Testis (tissue), 2 donors: ENCODE measurements at regions not wholly inside any gene's neighbourhood (a gene's known extent, or its start where the extent isn't known, plus 50 kb on each side); places are given as distances from the start of the nearest gene placed in this dataset.
"Not testable (repeated sequence)": the region's sequence is repeated elsewhere in the genome, so short reads cannot be mapped to it uniquely, and the experiment has no call there.

Experiments used
- DNase-seq: peaks from one replicate; pipeline ENCODE4 v3.0.0-alpha.2; 2019
- H3K27ac ChIP-seq, 2 donors: fragments of 200-600 bp; sonication (generic); one replicate each; pipeline ENCODE4 v1.5.1; 2019
- H3K27me3 ChIP-seq: fragments of 200-600 bp; sonication (generic); one replicate; pipeline ENCODE4 v1.5.1; 2019
- H3K36me3 ChIP-seq: fragments of 200-600 bp; sonication (generic); one replicate; pipeline ENCODE4 v1.5.1; 2017; ENCODE audit warnings: low read depth; ENCODE audit errors: missing control alignments
- H3K4me1 ChIP-seq: fragments of 200-600 bp; sonication (generic); one replicate; pipeline ENCODE4 v1.5.1; 2019
- H3K4me3 ChIP-seq, 2 donors: fragments of 200-600 bp; sonication (generic); one replicate each; pipeline ENCODE4 v1.5.1; 2017 to 2019
- H3K9me3 ChIP-seq: fragments of 200-600 bp; sonication (generic); one replicate; pipeline ENCODE4 v1.5.1; 2017
- POLR2A ChIP-seq: fragments of 450-650 bp; IDR thresholded peaks from one replicate; pipeline ENCODE4 v1.6.1; 2017; ENCODE audit warnings: antibody characterized with exemption, mild to moderate bottlenecking, moderate library complexity
- WGBS, 2 donors: methylation state at CpG; one replicate each; pipeline ENCODE4 v1.1.5; 2018; 5-methylcytosine and 5-hydroxymethylcytosine counted together
- intact Hi-C: fragments of 100-400 bp; cut with DNase I; formaldehyde crosslinking; loops from one replicate; pipeline ENCODE4 v1.15.1; 2023; ENCODE audit warnings: low total_unique reads
- TF ChIP-seq, protein P1 (sequence below), 3 experiments: fragments of 450-650 bp in 2 of 3; fragments of 200-600 bp in 1 of 3; sonication (generic) in 1 of 3; IDR thresholded peaks; one replicate each; pipeline ENCODE4 v1.5.1; 2016 to 2019; ENCODE audit warnings: antibody characterized with exemption in 3 of 3, mild to moderate bottlenecking in 2 of 3, moderate library complexity in 1 of 3

DNA sequence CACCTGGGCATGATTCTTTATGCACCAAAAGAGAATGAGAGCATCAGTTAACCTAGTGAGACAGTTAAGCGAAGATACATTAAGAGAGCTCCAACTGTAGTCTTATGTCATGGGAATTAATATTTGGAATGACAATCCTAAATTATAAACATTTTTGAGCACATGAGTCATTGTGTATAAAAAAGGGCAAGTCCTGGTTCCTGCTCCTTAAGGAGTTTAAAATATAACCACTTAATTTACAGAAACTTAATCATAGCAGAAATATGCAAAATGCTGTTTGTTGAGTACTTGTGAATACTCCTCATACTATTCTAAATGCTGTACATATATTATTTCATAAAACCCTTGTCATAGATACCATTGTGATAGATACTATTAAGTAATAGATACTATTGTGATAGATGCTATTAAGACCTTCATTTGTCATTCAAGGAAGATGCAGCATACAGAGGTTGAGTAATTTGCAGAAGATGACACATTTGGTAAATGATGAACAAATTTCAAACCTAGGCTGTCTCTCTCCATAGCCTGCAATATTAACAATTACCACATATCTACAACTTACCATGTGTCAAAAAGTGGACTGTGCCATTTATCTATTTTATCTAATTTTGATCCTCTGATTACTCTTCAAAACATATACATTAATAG is 301.0 kb downstream of the TBC1D4 start:
- no peak overlapping the region for H3K27ac ChIP-seq
- DNase-seq, result no peak
- H3K27me3 ChIP-seq, result no peaks in the 10 kb centered on the region
- intact Hi-C loops, result no loop called here
- H3K4me3 ChIP-seq, result no peak overlapping the region
- TF ChIP-seq, protein P1, sequence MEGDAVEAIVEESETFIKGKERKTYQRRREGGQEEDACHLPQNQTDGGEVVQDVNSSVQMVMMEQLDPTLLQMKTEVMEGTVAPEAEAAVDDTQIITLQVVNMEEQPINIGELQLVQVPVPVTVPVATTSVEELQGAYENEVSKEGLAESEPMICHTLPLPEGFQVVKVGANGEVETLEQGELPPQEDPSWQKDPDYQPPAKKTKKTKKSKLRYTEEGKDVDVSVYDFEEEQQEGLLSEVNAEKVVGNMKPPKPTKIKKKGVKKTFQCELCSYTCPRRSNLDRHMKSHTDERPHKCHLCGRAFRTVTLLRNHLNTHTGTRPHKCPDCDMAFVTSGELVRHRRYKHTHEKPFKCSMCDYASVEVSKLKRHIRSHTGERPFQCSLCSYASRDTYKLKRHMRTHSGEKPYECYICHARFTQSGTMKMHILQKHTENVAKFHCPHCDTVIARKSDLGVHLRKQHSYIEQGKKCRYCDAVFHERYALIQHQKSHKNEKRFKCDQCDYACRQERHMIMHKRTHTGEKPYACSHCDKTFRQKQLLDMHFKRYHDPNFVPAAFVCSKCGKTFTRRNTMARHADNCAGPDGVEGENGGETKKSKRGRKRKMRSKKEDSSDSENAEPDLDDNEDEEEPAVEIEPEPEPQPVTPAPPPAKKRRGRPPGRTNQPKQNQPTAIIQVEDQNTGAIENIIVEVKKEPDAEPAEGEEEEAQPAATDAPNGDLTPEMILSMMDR (IDR thresholded peaks at IDR 0.05), result no peak
- no peak for TF ChIP-seq POLR2A
- no peaks in the 10 kb centered on the region for H3K4me1 ChIP-seq
- no peaks in the 10 kb centered on the region for H3K36me3 ChIP-seq
- WGBS, 2 donors, result 96% methylated on average over 1 of the region's 1 CpG
- H3K9me3 ChIP-seq, result no peaks in the 10 kb centered on the region

DNA sequence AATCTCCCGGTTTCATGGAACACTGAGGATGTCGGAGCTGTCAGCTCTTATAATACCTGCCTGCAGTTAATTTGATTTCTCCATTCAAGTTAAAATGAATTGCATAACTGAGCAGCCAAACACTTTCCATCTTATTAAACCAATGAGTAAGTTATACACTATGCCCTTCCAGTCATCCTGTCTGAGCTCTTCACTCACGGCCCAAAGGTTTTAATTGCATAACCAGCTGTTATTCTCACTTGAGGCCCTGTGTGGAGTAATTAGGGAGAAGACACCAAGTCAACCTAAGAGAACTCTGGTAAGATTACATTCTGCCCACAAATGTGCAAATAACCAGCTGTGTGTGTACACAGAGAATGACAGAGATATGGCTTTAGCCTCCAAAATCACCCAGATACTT is 303.5 kb downstream of the TBC1D4 start:
- Histone ChIP-seq H3K27me3 (no peaks in the 10 kb centered on the region), H3K4me1 (no peaks in the 10 kb centered on the region), H3K9me3 (no peaks in the 10 kb centered on the region), H3K27ac (no peak overlapping the region), H3K4me3 (no peak overlapping the region), H3K36me3 (no peaks in the 10 kb centered on the region)
- TF ChIP-seq, protein P1 (IDR thresholded peaks at IDR 0.05), result no peak
- no peak for TF ChIP-seq POLR2A
- WGBS, 2 donors, result 90 to 96% methylated on average over 3 of the region's 3 CpGs
- DNase-seq, result no peak
- intact Hi-C loops, result no loop called here

DNA sequence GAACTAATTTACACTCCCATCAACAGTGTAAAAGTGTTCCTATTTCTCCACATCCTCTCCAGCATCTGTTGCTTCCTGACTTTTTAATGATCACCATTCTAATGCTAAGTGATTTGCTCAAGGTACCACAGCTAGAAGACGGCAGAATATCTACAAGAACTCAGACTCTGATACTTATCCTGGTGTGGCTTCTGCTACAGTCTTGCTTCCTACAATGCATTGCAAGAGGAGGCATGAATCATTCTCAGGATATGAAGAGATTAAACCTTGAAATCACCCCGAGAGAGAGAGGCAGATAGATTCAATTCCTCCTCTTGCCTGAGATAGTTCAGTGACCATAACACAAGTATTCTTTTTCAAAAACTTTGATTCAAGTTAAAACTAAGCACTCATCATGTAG is 306.4 kb downstream of the TBC1D4 start:
- TF ChIP-seq POLR2A, result no peak
- TF ChIP-seq, protein P1 (IDR thresholded peaks at IDR 0.05), result no peak
- 70 to 83% methylated on average over 2 of the region's 2 CpGs for WGBS, 2 donors
- H3K27me3 ChIP-seq, result no peaks in the 10 kb centered on the region
- intact Hi-C loops, result no loop called here
- H3K4me3 ChIP-seq, result no peak overlapping the region
- DNase-seq, result no peak
- H3K4me1 ChIP-seq, result no peaks in the 10 kb centered on the region
- H3K9me3 ChIP-seq, result no peaks in the 10 kb centered on the region
- no peaks in the 10 kb centered on the region for H3K36me3 ChIP-seq
- H3K27ac ChIP-seq, result no peak overlapping the region

DNA sequence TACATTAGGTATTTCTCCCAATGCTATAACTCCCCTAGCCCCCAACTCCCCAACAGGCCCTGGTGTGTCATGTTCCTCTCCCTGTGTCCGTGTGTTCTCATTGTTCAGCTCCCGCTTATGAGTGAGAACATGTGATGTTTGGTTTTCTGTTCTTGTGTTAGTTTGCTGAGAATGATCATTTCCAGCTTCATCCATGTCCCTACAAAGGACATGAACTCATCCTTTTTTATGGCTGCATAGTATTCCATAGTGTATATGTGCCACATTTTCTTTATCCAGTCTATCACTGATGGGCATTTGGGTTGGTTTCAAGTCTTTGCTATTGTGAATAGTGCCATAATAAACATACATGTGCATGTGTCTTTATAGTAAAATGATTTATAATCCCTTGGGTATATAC is 306.9 kb downstream of the TBC1D4 start:
- DNase-seq, H3K9me3 ChIP-seq, H3K36me3 ChIP-seq, H3K27ac ChIP-seq, H3K4me1 ChIP-seq, intact Hi-C loops, H3K4me3 ChIP-seq, H3K27me3 ChIP-seq: not testable (repeated sequence)
- 100% methylated on average over 2 of the region's 2 CpGs for WGBS, 2 donors

DNA sequence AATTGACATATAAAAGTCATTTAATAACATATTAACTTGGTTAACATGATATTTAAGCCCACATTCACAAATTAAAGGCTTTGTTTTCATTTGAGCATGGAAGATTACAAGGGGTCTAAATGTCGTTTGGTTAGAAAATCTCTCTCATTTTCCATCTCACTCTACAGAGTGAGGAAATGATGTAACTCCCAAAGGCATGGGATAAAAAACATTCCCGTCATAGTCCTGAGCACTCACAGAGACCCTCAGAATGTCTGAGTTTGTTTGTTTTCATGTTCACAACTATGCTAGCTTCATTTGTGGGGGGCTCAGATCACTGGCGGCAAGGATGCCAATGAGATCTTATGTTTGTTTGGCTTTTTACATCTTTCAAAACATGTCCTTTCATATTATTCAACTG is 307.5 kb downstream of the TBC1D4 start:
- Histone ChIP-seq H3K36me3 (no peaks in the 10 kb centered on the region), H3K27ac (no peak overlapping the region), H3K4me1 (no peaks in the 10 kb centered on the region), H3K4me3 (no peak overlapping the region), H3K27me3 (no peaks in the 10 kb centered on the region), H3K9me3 (no peaks in the 10 kb centered on the region)
- no peak for DNase-seq
- intact Hi-C loops, result no loop called here
- 80% methylated on average over 3 of the region's 3 CpGs for WGBS, 2 donors
- TF ChIP-seq POLR2A, result no peak
- TF ChIP-seq, protein P1 (IDR thresholded peaks at IDR 0.05), result no peak
